Fibroblast of mammary gland (primary cell): ENCODE measurements at regions not wholly inside any gene's neighbourhood (a gene's known extent, or its start where the extent isn't known, plus 50 kb on each side); places are given as distances from the start of the nearest gene placed in this dataset.

Source experiments
- DNase-seq: peaks from one replicate; pipeline ENCODE4 v3.0.0-alpha.2; 2010; ENCODE audit warnings: low read depth
- H3K4me3 ChIP-seq: 2 replicates; pipeline ENCODE4 v1.5.1; 2011; ENCODE audit warnings: low read depth, mild to moderate bottlenecking, low read length, moderate library complexity; ENCODE audit not compliant: control insufficient read depth
- CTCF ChIP-seq: conservative IDR thresholded peaks from 2 replicates; pipeline ENCODE4 v1.5.1; 2011; ENCODE audit warnings: low read depth, low read length, inconsistent platforms; ENCODE audit not compliant: control insufficient read depth, insufficient read depth

- TF ChIP-seq CTCF: no peak
- no peak overlapping the region for H3K4me3 ChIP-seq
- DNase-seq: no peak
These were observed 276.1 kb upstream of the DCC start for GRCh38 chr18:52063923-52064322.

GRCh38 chr18:52069201-52069600 lies 270.8 kb upstream of the DCC start:
- DNase-seq: no peak
- TF ChIP-seq CTCF: no peak

GRCh38 chr18:52070291-52070756 lies 269.7 kb upstream of the DCC start:
- no peak overlapping the region for H3K4me3 ChIP-seq
- TF ChIP-seq CTCF: no peak
- no peak for DNase-seq

More at GRCh38 chr18:52069201-52069600, 270.8 kb upstream of the DCC start:
- no peak overlapping the region for H3K4me3 ChIP-seq

GRCh38 chr18:52077251-52077983 lies 262.6 kb upstream of the DCC start:
- DNase-seq: no peak
- TF ChIP-seq CTCF: no peak
- H3K4me3 ChIP-seq: no peak overlapping the region

GRCh38 chr18:52082246-52082645 lies 257.8 kb upstream of the DCC start:
- no peak for DNase-seq
- no peak for TF ChIP-seq CTCF
- no peak overlapping the region for H3K4me3 ChIP-seq

GRCh38 chr18:52087140-52087539 lies 252.9 kb upstream of the DCC start:
- H3K4me3 ChIP-seq: no peak overlapping the region
- no peak for TF ChIP-seq CTCF
- no peak for DNase-seq

- no peak overlapping the region for H3K4me3 ChIP-seq
- DNase-seq: no peak
- no peak for TF ChIP-seq CTCF
These were observed 250.0 kb upstream of the DCC start for GRCh38 chr18:52090005-52090404.
